HG03159 (cell line): ENCODE measurements at regions not wholly inside any gene's neighbourhood (a gene's known extent, or its start where the extent isn't known, plus 50 kb on each side); places are given as distances from the start of the nearest gene placed in this dataset.
"Not testable (repeated sequence)": the region's sequence is repeated elsewhere in the genome, so short reads cannot be mapped to it uniquely, and the experiment has no call there.

Experiments used
- ATAC-seq: cut with Tn5 transposase; IDR thresholded peaks from one replicate; pipeline ENCODE4 v1.9.1; 2021; ENCODE audit warnings: mild to moderate bottlenecking, moderate library complexity; ENCODE audit not compliant: unreplicated experiment

DNA sequence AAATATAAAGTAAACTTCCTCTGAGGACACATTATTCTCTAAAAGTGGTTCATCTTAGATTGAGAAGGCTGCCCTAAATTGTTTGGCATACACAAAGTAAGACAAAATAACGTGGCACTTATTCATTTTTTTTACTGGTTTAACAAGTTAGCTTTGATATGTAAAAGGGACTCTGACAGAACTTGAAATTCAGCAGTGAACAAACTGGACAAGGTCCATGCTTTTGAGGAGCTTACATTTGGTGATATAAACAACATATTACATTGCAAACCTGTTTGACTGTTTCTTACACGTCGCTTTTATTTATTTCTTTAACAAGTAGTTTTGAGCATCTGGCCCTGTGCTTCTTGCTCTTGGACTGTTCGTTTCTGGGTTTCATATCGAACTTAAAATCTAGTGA is 253.1 kb upstream of the POM121L12 start:
- ATAC-seq, result no peak

DNA sequence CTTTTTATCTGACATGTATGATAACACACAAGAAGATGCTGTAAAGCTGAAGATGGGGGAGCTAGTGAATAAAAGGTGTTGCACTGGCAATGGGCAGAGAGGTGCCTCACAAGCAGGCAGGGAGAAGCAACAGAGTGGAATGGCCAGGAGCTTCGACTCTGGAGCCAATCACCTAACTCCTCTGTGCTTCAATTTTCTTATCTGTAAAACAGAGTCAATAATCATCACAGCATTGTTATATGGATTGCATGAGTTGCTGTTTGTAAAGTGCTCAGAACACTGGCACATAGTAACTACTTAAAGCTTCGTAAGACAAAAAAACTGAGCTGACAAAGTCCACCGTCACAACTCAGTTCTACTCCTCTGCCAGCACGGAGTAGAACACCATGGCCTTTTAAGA is 254.2 kb upstream of the POM121L12 start:
- no peak for ATAC-seq

DNA sequence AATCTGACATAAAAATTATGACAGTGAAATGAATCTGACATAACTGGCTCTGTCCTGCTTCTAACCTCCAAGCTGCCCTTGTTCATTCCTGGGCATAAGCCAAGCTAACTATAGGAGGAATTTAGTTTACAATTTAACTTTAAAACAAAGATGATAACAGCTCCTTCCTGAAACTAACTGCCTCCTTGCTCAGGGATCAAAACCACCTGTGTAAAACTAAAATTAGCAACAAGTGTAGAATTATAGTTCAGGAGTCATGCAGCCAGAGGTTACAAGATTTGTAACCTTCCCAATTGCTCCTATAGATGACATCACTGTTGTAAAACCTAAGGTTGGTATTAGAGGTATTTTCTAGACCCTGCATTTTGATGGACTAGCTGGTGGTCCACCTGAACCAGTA is 256.4 kb upstream of the POM121L12 start:
- ATAC-seq, result no peak

DNA sequence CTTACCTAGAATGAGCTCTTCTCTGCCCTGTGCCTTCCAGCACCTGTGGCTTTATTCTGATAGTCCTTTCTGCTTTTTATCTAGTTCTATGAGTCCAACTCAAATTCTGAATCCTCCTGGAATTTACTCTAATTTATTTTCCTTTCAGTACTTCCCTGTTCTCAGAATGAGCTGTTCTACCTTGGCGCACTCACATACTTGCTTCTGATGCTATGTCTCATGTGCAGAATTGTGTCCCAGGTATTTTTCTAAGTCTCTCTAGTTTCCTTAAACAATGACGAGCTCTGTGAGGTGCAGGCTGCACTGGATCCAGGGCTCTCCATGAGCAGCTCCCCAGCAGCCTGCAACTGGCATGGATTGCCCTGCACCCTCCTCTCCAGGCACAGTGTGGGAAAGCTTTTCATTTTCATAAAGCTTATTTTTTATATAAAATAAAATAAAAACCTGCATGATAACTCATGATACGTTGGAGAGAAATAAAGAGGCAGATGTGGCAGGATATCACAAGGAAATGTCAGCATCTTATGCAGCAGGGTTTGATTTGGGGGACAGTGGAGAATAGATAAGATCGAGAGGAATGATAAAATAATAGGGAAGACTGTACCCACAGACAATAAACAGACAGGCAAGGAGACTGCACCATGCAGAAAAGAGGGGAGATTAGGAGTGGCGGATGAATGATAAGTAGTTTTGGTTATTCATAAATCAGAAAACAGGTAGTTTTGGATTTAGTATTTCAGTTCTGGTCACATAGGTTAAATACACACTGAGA is 258.2 kb upstream of the POM121L12 start:
- ATAC-seq, result no peak

DNA sequence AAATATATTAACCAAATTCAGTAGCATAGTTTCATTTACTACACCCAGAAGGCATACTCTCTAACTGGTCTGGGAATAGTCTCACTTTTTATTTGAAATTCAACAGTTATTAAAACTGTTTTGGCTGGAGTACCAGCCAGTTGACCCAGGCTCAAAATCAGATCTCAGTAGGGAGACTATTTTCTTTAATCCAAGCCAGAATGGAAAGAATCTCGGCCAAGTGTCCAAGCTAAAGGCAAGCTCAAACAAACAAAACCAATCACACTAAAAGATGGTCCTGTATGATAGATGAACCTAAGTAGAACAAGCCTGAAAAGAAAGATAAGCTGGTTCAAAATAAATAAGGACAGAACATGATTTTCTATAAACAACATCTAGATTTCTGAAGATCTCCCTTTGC is 259.6 kb upstream of the POM121L12 start:
- ATAC-seq, result no peak

DNA sequence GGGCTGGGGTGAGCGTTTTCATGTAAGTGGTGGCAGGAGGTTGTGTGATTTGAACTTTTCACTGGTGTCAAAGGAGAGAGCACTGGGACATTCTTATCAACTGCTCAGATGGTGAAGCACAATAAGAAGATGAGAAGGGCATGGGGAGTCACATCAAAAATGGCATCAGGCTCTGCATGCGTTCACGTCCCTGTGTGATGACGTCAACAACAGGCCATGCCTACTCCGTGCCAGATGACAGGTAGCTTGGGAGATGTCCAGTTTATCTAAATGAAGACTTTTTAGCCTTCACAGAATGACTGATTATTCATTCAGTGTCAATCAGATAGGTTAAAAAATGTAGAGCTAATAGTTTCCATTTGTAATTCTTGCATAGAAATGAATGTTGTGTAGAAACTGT is 264.3 kb upstream of the POM121L12 start:
- ATAC-seq, result no peak

DNA sequence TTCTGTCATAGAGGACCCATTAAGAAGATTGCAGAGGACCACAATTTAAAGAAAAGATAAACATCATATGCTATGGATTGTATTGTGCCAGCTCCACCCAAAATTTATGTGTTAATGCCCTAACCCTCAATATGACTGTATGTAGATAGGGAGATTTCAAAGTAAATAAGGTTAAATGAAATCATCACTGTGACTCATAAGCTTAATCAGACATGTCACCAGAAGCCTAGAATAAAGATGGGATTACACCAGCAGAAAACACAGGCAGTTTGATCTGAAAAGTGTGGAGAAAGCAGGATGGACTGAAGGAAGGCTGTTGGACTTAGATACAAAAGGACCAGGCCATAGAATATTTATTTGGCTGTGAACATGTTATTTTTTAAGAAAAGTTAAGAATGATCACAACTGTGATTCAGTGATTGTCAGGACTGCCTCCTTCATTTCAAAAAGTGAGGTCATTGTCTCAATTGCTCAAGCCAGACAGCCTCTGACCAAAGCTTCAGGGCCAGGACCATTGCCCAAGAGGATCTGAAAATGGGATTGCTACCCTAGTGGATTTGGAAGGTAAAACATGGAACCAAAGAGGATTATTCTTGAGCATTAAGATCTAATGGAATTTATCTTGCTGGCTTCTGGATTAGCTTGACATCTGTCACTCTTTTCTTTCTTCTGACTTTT is 270.8 kb upstream of the POM121L12 start:
- ATAC-seq, result no peak

DNA sequence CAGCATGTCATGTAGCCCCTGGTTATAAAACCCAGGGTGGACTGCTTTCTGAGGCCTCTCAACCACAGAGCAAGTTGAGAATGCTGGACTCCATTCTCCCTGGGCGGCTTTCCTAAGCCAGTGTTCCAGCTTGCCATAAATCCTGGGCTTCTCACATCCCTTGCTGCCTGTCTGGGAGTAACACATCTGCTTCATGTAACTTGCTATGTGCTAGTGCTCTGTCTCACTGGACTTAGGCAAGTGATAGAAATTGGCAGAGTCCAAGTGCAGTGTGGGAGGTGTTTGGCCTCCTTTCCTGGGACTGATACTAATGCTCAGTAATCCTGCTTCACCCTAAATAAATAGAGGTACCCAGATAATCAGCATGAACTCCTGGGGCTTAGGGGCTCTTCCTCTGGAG is 277.1 kb upstream of the POM121L12 start:
- no peak for ATAC-seq

DNA sequence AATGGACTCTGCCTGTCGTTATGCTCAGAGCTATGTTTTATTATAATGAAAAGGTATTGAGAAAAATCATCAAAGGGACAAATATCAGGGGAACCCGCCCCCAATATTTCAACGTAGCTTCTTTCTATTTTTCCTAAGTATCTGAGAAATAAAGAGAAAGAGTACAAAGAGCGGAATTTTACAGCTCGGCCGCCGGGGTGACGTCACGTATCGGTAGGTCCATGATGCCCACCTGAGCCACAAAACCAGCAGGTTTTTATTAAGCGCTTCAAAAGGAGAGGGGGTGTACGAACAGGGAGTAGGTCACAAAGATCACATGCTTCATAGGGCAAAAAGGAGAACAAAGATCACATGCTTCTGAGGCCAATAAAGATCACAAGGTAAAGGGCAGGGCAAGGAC is 281.6 kb upstream of the POM121L12 start:
- no peak for ATAC-seq

DNA sequence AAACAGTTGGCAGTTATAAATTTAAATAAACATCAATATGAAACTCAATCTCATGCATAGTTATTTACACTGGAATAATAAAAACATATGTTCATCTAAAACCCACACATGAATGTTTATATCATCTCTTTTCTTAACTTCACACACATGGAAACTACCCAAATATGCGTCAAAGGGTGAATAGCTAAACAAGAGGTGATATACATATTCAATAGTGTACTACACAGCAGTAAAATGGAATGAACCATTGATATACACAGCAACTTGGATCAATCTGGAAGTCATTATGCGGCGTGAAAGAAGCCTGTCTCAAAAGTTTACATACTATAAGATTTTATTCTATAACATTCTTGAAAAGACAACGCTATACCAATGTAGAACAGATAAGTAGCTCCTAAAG is 282.5 kb upstream of the POM121L12 start:
- ATAC-seq, result no peak

DNA sequence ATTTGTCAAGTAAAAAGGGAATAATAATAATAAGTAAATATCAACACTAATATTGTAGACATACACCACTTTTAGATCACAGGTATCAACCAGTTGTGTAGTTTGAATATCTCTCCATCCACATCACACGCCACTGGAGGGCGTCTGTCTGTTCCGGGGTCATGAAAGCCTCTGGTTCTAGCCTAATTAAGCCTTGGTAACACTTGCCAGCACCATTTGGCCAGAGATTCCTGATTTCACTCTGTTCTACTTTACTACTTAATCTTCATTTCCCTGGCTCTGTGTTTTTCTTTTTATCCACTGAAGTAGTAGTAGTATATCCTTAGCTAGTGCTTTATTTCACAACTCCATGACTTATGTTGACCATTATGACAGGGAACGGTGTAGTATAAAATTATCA is 285.6 kb upstream of the POM121L12 start:
- no peak for ATAC-seq

DNA sequence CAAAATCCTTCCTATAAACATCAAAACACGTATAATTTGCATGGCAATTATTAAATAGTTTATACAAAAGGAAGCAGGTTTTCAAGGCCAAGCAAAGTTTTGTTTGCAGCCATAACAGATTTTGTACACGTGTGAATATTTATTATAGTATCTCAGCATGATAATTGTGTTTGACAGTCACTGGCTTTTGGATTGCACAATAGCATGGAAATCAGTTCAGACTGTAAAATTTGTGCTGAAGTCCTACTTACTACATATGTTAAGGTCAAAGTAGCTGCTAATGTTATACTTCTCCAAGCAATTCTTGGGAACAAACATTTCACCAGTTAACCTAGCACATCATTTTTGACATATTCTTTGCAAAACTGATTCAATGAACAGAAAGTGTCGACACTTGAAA is 287.6 kb upstream of the POM121L12 start:
- no peak for ATAC-seq

DNA sequence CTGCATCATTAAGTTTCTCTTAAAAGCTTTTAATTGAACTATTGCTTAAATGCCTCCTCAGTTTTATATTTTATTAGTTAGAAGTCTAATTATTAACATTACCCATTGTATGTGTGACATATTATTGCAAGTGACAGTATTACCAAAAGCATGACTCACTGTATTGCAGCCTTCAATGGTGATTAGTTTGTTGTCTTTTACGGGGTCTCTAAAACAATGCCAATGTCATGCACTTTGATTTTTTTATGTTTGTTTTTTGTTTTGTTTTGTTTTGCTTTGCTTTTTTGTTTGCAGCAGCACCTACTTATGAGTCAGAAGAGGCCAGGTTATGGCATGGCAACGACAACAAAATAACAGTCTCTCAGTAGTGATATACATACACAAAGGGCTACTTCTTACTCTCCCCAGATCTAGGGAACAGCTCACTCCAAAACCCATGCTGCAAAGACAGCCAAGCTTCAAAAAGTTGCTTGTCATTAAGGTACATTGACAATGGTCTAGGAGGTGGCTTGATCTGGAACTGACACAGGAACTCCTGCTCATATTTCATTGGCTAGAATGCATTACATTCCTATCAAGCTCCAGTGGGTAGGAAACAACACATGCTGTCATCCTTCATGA is 293.7 kb upstream of the POM121L12 start:
- ATAC-seq, result no peak

DNA sequence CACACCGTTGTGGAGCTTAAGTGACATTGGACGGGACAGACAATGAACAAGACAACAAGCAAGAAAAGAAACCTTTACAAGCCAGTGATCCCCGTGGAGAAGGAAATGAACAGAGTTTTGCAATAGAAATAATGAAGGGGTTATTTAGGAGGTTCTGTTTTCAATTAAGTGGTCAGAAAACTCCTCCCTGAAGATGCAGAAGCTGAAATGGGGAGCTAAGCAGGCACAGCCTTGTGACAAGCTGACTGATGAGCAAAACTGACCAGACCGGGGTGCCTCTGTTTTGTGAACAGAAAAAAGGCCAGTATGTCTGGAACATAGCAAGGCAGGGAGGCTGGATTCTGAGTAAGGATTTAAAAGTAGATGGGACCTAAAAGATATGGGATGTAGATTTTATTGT is 299.8 kb upstream of the POM121L12 start:
- no peak for ATAC-seq

DNA sequence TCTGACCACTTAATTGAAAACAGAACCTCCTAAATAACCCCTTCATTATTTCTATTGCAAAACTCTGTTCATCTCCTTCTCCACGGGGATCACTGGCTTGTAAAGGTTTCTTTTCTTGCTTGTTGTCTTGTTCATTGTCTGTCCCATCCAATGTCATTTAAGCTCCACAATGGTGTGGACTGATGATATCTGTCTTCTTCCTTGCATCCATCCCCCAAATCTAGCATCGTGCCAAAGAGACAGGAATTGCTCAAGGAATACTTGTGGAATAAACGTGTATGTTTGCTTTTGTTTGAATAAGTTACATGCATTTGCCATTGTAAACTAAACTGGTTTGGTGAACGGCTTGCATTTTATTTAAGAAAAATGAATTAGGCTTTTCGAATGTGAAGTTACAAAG is 306.8 kb upstream of the POM121L12 start:
- ATAC-seq, result not testable (repeated sequence)

DNA sequence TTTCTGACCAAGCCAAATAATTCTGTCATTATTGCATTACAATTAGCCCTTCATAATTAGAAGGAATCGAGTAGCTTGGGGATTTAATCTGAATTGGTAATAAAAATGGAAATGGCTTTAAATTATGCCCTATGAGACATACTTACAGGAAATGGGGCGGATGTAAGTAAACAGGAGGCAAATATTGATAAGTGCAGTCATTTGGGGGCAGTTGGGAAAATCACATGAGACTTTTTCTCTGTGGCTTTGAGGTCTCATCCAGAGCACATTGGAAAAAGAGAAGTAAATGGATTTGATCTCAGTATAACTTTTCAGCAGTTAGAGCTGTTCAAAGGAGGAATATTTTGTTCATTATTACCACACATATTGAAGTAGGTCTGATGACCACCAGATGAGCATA is 307.8 kb upstream of the POM121L12 start:
- ATAC-seq, result no peak

DNA sequence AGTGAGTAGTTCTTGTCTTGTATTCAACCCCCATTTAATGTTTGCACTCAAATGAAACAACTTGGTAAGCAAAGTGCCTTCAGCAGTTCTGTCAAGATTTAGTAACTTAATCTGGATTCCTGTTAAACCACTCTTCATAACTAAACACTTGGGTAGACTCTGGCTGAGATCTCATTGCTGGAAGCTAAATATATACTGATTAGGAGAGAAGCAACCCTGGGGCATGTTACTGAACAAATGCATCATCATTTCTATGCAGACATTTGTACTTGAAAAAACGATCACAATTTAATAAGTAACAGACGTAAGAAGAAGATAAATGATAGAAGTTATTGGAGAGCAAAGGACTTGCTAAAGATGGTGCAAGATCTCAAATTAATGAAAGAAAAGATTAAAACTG is 308.4 kb upstream of the POM121L12 start:
- no peak for ATAC-seq

DNA sequence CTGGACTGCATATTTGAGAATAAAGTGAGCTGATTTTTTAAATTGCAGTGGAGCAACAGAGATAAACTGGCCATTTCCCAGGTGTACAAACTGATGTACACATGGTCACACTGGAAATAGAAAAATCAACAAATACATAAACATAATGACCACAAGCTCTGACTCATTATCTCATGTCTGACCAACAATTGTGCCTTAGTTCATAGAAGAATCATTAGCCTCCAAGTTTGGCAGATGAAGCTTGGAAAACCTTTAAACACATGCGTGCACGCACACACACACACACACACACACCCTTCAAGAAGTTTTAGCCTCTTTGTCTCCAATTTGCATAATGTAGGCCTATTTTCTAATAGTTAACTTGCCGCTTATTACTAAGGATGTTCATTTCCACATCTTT is 308.9 kb upstream of the POM121L12 start:
- no peak for ATAC-seq

DNA sequence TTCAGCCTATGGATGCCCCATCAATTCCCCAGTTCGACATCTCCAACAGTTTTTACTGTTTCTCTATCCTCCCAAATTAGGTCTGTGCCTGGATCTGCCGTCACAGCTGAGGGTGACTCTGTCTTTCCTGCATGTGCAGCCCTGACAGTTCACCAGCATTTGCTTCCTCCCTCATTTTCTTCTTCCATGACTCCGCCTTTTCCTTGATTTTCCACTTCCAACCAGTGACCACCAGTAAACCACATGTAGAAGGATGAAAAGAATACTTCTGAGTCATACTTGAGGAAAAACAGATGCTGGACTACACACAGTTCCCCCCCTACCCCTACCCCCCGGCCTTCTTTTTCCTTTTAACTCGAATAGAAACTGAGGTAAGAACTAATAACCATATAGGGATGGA is 311.8 kb upstream of the POM121L12 start:
- ATAC-seq, result no peak

DNA sequence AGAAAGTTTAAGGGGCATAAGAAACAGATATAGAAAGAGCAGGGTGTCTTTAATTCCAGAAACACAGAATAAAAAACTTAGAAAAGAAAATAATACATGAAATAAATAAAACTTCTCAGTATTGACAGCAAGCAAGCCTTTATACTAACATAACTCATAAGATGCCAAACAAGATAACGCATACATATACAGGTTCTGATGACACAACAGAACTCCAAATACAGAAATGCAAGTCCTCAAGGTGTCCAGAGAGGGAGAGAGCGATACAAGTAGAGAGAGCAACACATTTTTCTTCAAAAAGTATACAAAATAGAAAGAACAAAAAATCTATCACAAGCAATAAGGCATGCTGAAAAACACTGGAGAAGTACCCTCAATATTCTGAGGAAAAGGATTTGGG is 314.6 kb upstream of the POM121L12 start:
- no peak for ATAC-seq

DNA sequence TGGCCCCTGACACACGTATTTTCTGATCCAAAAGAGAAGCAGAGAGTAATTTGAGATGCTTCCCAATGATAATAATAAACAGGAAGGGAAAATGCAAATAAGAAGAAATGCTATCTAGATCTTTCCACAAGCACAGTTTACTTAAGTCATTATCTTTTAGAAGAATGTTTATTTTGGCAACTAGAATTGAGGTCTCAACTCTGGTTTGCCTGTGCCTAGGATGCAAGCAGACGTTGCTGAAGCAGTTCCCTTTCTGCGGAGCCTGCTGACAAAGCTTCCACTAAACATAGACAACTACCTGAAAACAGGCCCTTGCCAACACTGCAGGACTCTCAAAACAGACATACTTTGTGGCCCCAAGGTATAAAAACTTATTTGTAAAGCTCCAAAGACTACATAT is 315.8 kb upstream of the POM121L12 start:
- ATAC-seq, result no peak

DNA sequence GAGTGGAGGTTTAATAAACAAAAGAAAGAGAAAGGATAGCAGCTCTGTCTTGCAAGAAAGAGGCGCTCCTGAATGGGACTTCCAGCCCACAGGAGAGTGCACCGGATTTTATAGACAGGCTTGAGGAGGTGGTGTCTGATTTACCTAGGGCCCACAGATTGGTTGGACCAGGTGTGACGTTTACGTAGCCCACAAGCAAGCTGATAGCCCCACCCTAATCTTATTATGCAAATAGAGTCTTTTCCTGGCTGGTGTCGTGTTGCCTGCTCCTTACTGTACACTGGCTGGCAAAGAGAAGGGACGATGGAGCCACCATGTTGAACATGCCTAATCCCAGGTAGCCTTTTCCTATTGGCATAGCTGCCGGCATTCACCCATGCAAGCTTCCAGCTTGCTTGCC is 319.7 kb upstream of the POM121L12 start:
- no peak for ATAC-seq
